NOMO-1 treated with DMSO at 0.1 percent for 48 hours (cell line): ENCODE measurements at regions not wholly inside any gene's neighbourhood (a gene's known extent, or its start where the extent isn't known, plus 50 kb on each side); places are given as distances from the start of the nearest gene placed in this dataset.
"Not testable (repeated sequence)": the region's sequence is repeated elsewhere in the genome, so short reads cannot be mapped to it uniquely, and the experiment has no call there.

Experiments
- DNase-seq: peaks from one replicate; lab custom pipeline; 2025; ENCODE audit not compliant: unreplicated experiment; lab: John Stamatoyannopoulos, UW

- not testable (repeated sequence) for DNase-seq
Measured at GRCh38 chr10:22467393-22467792, 122.1 kb downstream of the SPAG6 start.

GRCh38 chr10:22468570-22469320, 123.4 kb downstream of the SPAG6 start:
- no peak for DNase-seq

GRCh38 chr10:22473044-22473443, 127.7 kb downstream of the SPAG6 start:
- DNase-seq, result no peak

GRCh38 chr10:22473459-22473858, 128.2 kb downstream of the SPAG6 start:
- DNase-seq, result no peak

- DNase-seq, result peak; percentile 15
Measured at GRCh38 chr10:22475651-22476600, 130.6 kb downstream of the SPAG6 start.

- DNase-seq, result no peak
Measured at GRCh38 chr10:22476601-22477321, 131.5 kb downstream of the SPAG6 start.

GRCh38 chr10:22477334-22478287, 132.3 kb downstream of the SPAG6 start:
- no peak for DNase-seq

GRCh38 chr10:22478555-22479334, 133.4 kb downstream of the SPAG6 start:
- no peak for DNase-seq

GRCh38 chr10:22479419-22479818, 134.1 kb downstream of the SPAG6 start:
- DNase-seq, result no peak

GRCh38 chr10:22481106-22481505, 135.8 kb downstream of the SPAG6 start:
- DNase-seq, result no peak

- DNase-seq, result no peak
Measured at GRCh38 chr10:22481687-22482539, 136.6 kb downstream of the SPAG6 start.

- no peak for DNase-seq
Measured at GRCh38 chr10:22483132-22483531, 137.8 kb downstream of the SPAG6 start.
